ENCODE measurements at regions not wholly inside any gene's neighbourhood (a gene's known extent, or its start where the extent isn't known, plus 50 kb on each side); places are given as distances from the start of the nearest gene placed in this dataset.

DNA sequence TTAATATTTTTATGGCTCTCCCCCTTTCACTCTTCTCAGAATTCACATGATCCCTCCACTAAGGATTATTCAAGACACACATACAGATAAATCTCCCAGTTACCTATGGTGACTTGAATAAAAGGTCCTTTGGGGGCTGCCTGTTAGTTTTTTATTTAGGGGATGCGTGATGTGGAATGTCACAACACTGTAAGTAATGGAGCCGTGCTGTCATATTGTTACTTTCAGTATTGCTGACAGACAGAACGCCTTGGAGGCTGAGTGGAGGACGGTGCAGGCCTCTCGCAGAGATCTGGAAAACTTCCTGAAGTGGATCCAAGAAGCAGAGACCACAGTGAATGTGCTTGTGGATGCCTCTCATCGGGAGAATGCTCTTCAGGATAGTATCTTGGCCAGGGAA, 291.7 kb downstream of the UTRN start:
- no peaks in the 10 kb centered on the region for H3K27me3 Mint-ChIP-seq (ENCODE audit: low read depth)
- H3K9me3 Mint-ChIP-seq = no peaks in the 10 kb centered on the region
- peaks cover 29% of the 10 kb centered on the region for H3K4me1 Mint-ChIP-seq (ENCODE audit: low read depth)
- H3K27ac Mint-ChIP-seq = peak overlapping the region; percentile 3
- ATAC-seq (replicated peaks in 1 of 2) (no peak), DNase-seq (no peak)
- H3K4me3 Mint-ChIP-seq = peak overlapping the region in 1 of 2 donors; percentile 37
- H3K36me3 Mint-ChIP-seq (ENCODE audit: insufficient read depth in 2 of 2) = peaks cover 8 to 10% of the 10 kb centered on the region in 2 donors

DNA sequence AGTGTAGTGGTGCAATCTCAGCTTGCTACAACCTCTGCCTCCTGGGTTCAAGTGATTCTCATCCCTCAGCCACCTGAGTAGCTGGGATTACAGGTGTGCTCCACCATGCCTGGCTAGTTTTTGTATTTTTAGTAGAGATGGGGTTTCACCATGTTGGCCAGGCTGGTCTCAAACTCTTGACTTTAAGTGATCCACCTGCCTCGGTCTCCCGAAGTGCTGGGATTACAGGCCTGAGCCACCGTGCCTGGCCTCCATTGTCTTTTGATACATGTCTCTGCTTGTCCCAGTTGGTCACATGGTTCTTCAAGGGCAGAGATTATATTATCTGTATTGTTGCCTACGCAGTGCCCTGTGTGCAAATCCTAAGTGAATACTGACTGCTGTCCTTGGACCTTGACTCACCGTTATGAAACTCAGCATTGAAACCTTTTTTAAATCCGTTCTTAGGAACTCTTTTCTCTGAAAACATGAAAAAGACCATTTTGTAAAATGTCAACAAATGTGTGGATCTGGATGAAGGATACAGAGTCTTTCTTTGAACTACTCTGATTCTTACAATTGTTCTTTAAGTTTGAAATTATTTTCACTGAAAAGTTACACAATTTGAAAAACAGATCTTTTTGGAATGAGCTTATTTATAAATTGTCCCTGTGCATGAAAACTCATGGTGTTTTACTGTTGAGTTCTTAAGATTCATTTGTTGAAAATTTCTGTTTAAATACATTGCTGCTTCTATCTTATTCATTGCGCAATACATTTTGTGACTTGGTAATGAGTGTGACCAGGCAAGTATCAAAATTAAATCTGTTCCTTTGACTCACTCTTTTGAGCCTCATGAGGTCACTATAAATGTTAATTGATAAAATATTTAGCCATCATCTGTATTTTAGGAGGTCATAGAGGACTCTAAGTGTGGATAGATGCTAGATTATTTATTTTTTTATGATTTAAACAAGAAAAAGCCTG, 293.5 kb downstream of the UTRN start:
- H3K27ac Mint-ChIP-seq = no peak overlapping the region
- DNase-seq (no peak), ATAC-seq (replicated peaks in 1 of 2) (no peak)
- peaks cover 46% of the 10 kb centered on the region for H3K4me1 Mint-ChIP-seq (ENCODE audit: low read depth)
- peaks cover 5 to 6% of the 10 kb centered on the region in 2 donors for H3K36me3 Mint-ChIP-seq (ENCODE audit: insufficient read depth in 2 of 2)
- no peaks in the 10 kb centered on the region for H3K27me3 Mint-ChIP-seq (ENCODE audit: low read depth)
- H3K9me3 Mint-ChIP-seq = no peaks in the 10 kb centered on the region
- H3K4me3 Mint-ChIP-seq = no peak overlapping the region

DNA sequence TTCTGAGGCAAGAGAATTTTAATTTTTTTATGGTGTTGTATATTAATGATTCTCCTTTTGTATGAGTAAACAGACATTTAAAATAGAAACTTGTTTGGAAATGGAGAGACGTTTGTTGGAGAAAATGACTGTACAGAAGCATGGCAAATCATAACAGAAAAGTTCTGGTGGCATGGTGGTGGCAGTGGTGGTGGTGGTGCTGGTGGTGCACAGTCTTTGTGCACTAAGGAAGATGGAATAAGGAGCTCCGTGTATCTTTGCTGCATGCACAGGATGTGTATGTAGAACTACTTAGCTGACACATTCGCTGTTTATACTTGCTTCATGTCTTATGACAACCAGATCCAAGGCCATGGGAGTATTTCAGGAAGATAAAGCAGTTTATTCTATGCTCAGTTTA, 294.9 kb downstream of the UTRN start:
- H3K27me3 Mint-ChIP-seq (ENCODE audit: low read depth) = no peaks in the 10 kb centered on the region
- H3K9me3 Mint-ChIP-seq = no peaks in the 10 kb centered on the region
- H3K27ac Mint-ChIP-seq = peak overlapping the region; percentile 80
- peak overlapping the region in 1 of 2 donors; percentile 35 for H3K4me3 Mint-ChIP-seq
- ATAC-seq (replicated peaks in 1 of 2) = peak; percentile 28 to 58
- peak; percentile 25 to 53 for DNase-seq
- H3K4me1 Mint-ChIP-seq (ENCODE audit: low read depth) = peaks cover 48% of the 10 kb centered on the region
- peaks cover 5 to 6% of the 10 kb centered on the region in 2 donors for H3K36me3 Mint-ChIP-seq (ENCODE audit: insufficient read depth in 2 of 2)

DNA sequence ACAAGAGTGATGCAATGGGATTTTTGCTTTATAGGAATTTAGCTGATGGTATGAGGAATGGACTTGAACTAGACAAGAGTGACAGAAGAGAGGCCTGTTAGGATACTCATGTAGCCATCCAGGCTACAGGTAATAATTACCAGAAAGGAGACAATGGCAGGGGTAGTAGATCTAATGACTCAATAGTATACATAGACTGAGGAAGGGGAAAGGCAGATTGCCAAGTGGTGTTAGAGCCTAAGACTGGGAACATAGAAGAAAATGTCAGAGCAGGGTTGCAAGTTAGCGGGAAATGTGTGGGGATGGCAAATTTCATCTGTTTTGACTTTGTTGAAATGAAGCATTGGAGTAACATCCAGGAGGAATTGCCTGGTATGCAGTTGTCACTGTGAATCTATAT, 295.6 kb downstream of the UTRN start:
- H3K4me3 Mint-ChIP-seq = no peak overlapping the region
- ATAC-seq (replicated peaks in 1 of 2) (no peak), DNase-seq (no peak)
- H3K36me3 Mint-ChIP-seq (ENCODE audit: insufficient read depth in 2 of 2) = peaks cover 5 to 6% of the 10 kb centered on the region in 2 donors
- H3K9me3 Mint-ChIP-seq = no peaks in the 10 kb centered on the region
- peaks cover 44% of the 10 kb centered on the region for H3K4me1 Mint-ChIP-seq (ENCODE audit: low read depth)
- H3K27me3 Mint-ChIP-seq (ENCODE audit: low read depth) = no peaks in the 10 kb centered on the region
- no peak overlapping the region for H3K27ac Mint-ChIP-seq

DNA sequence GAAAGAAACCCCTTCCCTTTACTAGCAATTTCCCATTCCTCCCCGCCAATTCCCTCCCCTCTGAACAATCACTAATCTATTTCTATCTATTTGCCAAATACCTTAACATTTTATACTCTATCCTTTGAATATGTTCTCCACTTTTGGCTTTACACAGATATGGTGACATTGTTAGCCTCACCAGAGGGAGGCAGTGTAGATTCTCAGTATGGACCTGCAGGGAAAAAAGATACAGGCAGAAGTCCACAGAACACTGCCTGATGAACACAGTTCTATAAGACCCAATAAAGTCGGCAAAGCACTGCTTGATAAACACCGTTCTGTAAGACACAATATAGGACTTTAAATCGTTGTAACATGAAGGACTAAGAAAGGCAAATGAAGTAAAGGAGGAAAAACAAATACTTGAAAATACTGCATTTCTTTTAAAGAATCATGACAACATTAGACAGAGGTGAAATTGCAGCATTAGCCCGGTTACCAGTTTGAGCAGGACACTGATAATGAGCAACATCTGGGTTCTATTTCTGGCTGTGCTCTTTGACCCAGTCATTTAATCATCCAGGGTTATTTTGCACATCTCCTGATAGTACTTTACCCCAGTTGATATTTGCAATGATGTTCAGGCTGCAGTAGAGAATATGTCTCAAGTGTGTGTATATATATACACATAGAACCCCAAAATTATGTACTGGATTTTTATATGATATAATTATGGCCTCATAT, 296.8 kb downstream of the UTRN start:
- Mint-ChIP-seq H3K4me3 (peak overlapping the region in 1 of 2 donors; percentile 95), H3K36me3 (ENCODE audit: insufficient read depth in 2 of 2) (peaks cover 5 to 6% of the 10 kb centered on the region in 2 donors), H3K27me3 (ENCODE audit: low read depth) (no peaks in the 10 kb centered on the region), H3K4me1 (ENCODE audit: low read depth) (peaks cover 44% of the 10 kb centered on the region), H3K27ac (no peak overlapping the region), H3K9me3 (no peaks in the 10 kb centered on the region)
- ATAC-seq (replicated peaks in 1 of 2) (no peak), DNase-seq (peak; percentile 28 to 30)

DNA sequence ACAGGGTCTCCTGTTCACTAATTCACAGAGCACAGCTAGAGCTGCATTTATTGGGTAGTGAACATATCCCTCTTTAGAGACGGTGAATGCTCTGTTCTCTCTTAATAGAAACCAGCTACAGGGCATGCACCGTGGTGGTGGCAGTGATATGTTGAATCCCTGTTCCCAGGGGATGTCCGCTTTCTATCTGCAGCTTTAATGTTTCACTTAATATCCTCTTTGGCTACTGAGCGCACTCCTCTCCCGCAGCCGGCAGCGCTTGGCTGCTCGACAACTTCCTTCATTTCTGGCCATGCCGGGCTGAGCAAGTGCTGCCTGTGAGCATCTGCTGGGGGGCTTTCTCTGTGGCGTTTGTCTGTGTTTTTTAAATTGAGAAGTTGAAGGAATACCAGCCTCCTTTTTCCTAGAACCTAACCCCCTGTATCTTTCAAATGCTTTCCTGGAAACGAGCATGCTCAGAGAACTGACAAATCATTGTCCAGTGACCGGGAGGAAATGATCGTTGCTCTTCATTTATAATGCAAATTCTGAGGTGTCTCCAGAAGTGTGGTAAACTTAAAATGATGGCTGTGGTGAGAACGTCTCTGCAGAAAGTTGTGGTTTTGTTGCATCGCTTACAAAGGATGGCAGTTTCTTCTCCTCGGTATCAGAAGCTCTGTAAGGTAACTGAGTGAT, 297.9 kb downstream of the UTRN start:
- ATAC-seq (replicated peaks in 1 of 2) = peak; percentile 86 to 94
- peak overlapping the region; percentile 79 to 95 for H3K4me3 Mint-ChIP-seq
- no peaks in the 10 kb centered on the region for H3K9me3 Mint-ChIP-seq
- peaks cover 1 to 5% of the 10 kb centered on the region in 2 donors for H3K36me3 Mint-ChIP-seq (ENCODE audit: insufficient read depth in 2 of 2)
- H3K4me1 Mint-ChIP-seq (ENCODE audit: low read depth) = peaks cover 47% of the 10 kb centered on the region
- H3K27ac Mint-ChIP-seq = peak overlapping the region; percentile 91
- peak; percentile 59 to 61 for DNase-seq
- H3K27me3 Mint-ChIP-seq (ENCODE audit: low read depth) = no peaks in the 10 kb centered on the region

DNA sequence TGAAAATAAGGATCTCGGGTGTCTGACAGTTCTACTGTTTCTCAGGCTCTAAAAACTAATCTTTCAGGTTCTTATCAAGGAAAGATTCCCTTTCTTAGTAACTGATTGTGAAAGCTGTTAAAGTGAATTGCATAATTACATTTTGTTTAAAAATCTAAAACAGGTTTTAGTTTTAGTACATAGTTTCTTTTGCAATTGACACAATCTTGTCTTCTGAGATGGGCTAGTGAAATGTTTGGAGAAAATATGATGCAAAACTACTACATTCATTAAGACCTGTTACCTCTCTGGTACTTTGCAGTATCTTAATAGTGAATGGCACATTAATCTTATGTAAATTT, 298.4 kb downstream of the UTRN start:
- Mint-ChIP-seq H3K27ac (peak overlapping the region; percentile 91), H3K4me1 (ENCODE audit: low read depth) (peaks cover 48% of the 10 kb centered on the region), H3K27me3 (ENCODE audit: low read depth) (no peaks in the 10 kb centered on the region), H3K36me3 (ENCODE audit: insufficient read depth in 2 of 2) (peaks cover 0 to 3% of the 10 kb centered on the region in 2 donors), H3K9me3 (no peaks in the 10 kb centered on the region), H3K4me3 (peak overlapping the region; percentile 79 to 95)
- DNase-seq (no peak), ATAC-seq (replicated peaks in 1 of 2) (peak in 1 of 2 donors; percentile 3)

DNA sequence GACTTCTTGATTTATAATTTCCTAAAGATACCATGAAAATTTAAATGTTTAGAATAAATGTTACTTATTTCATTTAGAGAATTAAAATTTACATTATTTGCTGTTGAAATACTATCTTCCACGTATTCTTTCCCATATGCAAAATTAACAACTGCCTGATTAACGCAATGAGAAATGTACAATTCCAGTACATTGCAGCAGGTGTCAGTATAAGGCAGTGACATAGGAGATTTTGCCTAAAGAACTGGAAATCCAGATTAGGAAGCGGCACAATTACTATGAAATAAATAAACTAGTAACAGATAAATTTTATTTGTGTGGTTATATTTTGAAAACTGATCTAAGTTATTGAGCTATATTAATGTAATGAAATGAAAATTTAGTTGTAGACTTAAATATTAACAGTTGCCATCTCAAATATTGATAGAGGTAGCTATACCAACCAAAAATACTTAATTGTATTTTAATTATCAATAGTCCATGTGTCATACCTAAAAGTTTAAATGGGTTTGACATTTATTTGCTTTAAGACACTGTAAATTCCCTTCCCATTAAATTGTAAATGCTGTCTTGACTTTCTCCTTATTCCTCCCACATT, 300.2 kb downstream of the UTRN start:
- Mint-ChIP-seq H3K9me3 (no peaks in the 10 kb centered on the region), H3K27ac (no peak overlapping the region), H3K4me1 (ENCODE audit: low read depth) (peaks cover 40% of the 10 kb centered on the region), H3K36me3 (ENCODE audit: insufficient read depth in 2 of 2) (no peaks in the 10 kb centered on the region), H3K27me3 (ENCODE audit: low read depth) (no peaks in the 10 kb centered on the region), H3K4me3 (no peak overlapping the region)
- DNase-seq (no peak), ATAC-seq (replicated peaks in 1 of 2) (no peak)

DNA sequence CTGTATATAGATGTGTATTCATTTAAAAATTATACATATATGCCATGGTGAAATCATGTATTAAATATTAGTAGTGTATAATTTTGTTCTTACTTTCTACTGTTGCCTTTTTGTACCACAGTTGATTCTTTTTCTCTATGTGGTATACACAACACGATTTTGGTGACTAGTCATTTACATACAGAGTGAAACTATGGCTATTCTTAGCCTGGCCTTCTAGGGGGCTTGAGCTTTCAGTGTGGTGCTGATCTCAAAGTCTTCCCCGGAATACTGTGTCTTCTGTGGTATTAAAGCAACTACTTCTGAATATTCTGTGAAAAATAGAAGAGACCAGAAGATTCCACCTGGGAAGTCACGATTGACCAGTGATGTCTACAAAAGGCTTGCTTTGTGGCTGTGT, 301.9 kb downstream of the UTRN start:
- Mint-ChIP-seq H3K27ac (no peak overlapping the region), H3K36me3 (ENCODE audit: insufficient read depth in 2 of 2) (no peaks in the 10 kb centered on the region), H3K27me3 (ENCODE audit: low read depth) (no peaks in the 10 kb centered on the region), H3K4me3 (no peak overlapping the region), H3K4me1 (ENCODE audit: low read depth) (peaks cover 30% of the 10 kb centered on the region), H3K9me3 (no peaks in the 10 kb centered on the region)
- no peak for DNase-seq
- no peak for ATAC-seq (replicated peaks in 1 of 2)

DNA sequence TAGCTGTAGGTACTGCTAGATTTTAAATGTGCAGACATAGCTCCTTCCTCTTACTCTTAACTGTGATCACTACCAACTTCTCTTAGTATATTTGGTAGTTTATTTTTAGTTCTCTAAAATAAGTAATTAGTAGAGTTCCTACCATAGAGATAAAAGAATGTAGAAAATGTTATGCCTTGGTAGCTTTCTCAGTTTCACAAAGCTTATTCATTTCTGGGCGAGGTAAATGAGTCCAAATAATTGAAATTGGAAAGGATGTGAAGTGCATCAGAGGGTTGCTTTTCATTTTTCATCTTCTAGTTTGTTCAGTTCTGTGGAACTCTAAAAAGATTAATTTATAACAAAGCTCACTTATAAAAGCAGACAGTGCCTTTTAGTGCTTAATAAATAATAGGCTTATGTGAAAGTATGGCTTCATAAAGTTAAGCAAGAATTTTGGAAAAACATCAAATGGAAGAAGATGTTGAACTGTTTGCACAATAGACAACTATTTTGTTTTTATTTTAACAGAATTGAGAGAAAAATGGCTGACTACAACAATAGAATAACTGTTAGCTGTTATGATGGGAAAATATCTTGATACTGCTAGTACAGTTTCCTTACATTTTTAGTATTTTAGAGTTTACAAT, 303.7 kb downstream of the UTRN start:
- H3K27ac Mint-ChIP-seq = no peak overlapping the region
- no peak overlapping the region for H3K4me3 Mint-ChIP-seq
- peaks cover 0 to 3% of the 10 kb centered on the region in 2 donors for H3K36me3 Mint-ChIP-seq (ENCODE audit: insufficient read depth in 2 of 2)
- H3K9me3 Mint-ChIP-seq = no peaks in the 10 kb centered on the region
- ATAC-seq (replicated peaks in 1 of 2) (peak; percentile 35 to 71), DNase-seq (no peak)
- no peaks in the 10 kb centered on the region for H3K27me3 Mint-ChIP-seq (ENCODE audit: low read depth)
- peaks cover 13% of the 10 kb centered on the region for H3K4me1 Mint-ChIP-seq (ENCODE audit: low read depth)

DNA sequence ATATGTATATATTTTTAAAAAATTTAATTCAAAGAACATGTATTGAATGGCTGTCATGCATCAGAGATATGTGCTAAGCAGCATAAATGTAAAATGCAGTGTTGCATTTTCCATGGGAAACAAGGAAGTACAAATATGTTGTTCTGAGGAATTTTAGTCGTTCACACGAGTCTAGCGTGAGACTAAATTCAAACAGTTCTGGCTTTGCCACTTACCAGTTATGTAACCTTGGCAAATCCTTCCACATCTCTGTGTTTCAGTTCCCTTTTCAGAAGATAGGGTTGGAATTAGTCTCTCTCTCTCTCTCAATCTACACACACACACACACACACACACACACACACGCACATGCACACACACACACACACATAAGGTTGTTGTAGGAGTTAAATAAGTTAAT, 305.4 kb downstream of the UTRN start:
- peaks cover 13% of the 10 kb centered on the region for H3K4me1 Mint-ChIP-seq (ENCODE audit: low read depth)
- ATAC-seq (replicated peaks in 1 of 2) = no peak
- no peak overlapping the region for H3K4me3 Mint-ChIP-seq
- no peaks in the 10 kb centered on the region for H3K27me3 Mint-ChIP-seq (ENCODE audit: low read depth)
- H3K27ac Mint-ChIP-seq = no peak overlapping the region
- peaks cover 0 to 3% of the 10 kb centered on the region in 2 donors for H3K36me3 Mint-ChIP-seq (ENCODE audit: insufficient read depth in 2 of 2)
- H3K9me3 Mint-ChIP-seq = no peaks in the 10 kb centered on the region
- DNase-seq = no peak

DNA sequence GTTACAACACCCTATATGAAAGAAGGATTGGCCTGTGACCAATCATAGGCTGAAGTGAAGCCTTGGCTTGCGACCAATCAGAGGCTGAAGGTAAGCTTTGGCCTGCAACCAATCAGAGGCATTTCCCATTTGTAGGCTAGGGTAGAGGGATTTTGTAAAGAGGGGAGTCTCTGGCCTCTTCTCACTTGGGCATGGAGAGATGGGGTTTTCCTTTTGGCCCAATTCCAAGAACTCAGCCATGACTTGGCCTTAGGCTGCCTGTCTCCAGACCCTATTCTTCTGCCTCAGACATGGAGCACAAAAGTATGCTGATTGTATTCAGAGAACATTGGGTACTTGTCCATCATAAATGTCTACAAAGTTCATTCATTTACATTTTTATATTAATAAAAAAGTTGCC, 308.3 kb downstream of the UTRN start:
- ATAC-seq (replicated peaks in 1 of 2) (no peak), DNase-seq (no peak)
- Mint-ChIP-seq H3K4me1 (ENCODE audit: low read depth) (peaks cover 32% of the 10 kb centered on the region), H3K27ac (no peak overlapping the region), H3K27me3 (ENCODE audit: low read depth) (no peaks in the 10 kb centered on the region), H3K36me3 (ENCODE audit: insufficient read depth in 2 of 2) (peaks cover 0 to 3% of the 10 kb centered on the region in 2 donors), H3K9me3 (no peaks in the 10 kb centered on the region), H3K4me3 (no peak overlapping the region)

All from activated T-cell treated with anti-CD3 and anti-CD28 coated beads, Interleukin-2, amount 50 U/mL, for 72 hours (primary cell).